ENCODE measurements at regions not wholly inside any gene's neighbourhood (a gene's known extent, or its start where the extent isn't known, plus 50 kb on each side); places are given as distances from the start of the nearest gene placed in this dataset.

- Mint-ChIP-seq H3K4me3 (no peak overlapping the region), H3K36me3 (ENCODE audit: low read depth) (no peaks in the 10 kb centered on the region), H3K4me1 (ENCODE audit: low read depth) (peaks cover 10% of the 10 kb centered on the region; the same call in 1 of the 2 replicates), H3K9me3 (no peaks in the 10 kb centered on the region), H3K27ac (peak overlapping the region; percentile 43; the same call in 1 of the 2 replicates), H3K27me3 (ENCODE audit: insufficient read depth) (no peaks in the 10 kb centered on the region; the same call in 1 of the 2 replicates)
- DNase-seq = peak; percentile 58
- peak; percentile 74 for TF ChIP-seq CTCF (IDR thresholded peaks at IDR 0.05)
Measured at GRCh38 chr3:109532257-109533216, 195.2 kb upstream of the DPPA4 start.

DNA sequence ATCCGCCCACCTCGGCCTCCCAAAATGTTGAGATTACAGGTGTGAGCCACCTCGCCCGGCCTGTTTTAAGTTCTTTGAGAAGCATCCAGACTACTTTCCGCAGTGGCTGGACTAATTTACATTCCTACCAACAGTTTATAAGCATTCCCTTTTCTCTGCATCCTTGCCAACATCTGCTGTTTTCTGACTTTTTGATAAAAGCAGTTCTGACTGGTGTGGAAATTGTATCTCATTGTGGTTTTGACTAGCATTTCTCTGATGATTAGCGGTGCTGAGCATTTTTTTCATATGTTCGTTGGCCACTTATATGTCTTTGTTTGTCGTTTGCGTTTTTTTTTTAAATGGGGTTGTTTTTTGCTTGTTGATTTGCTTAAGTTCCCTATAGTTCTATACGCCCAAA is 208.4 kb upstream of the DPPA4 start:
- peaks cover 6% of the 10 kb centered on the region; the same call in 1 of the 2 replicates for H3K36me3 Mint-ChIP-seq (ENCODE audit: low read depth)
- H3K9me3 Mint-ChIP-seq = peaks cover 12% of the 10 kb centered on the region; the same call in 1 of the 2 replicates
- no peak overlapping the region for H3K4me3 Mint-ChIP-seq
- no peak overlapping the region for H3K27ac Mint-ChIP-seq
- TF ChIP-seq CTCF (IDR thresholded peaks at IDR 0.05) = no peak
- peaks cover 13% of the 10 kb centered on the region; the same call in 1 of the 2 replicates for H3K4me1 Mint-ChIP-seq (ENCODE audit: low read depth)
- H3K27me3 Mint-ChIP-seq (ENCODE audit: insufficient read depth) = peaks cover 4% of the 10 kb centered on the region
- no peak for DNase-seq

GRCh38 chr3:109548192-109548938 is 211.0 kb upstream of the DPPA4 start:
- peaks cover 31% of the 10 kb centered on the region; the same call in 1 of the 2 replicates for H3K4me1 Mint-ChIP-seq (ENCODE audit: low read depth)
- H3K27me3 Mint-ChIP-seq (ENCODE audit: insufficient read depth) = peaks cover 3% of the 10 kb centered on the region
- no peaks in the 10 kb centered on the region for H3K36me3 Mint-ChIP-seq (ENCODE audit: low read depth)
- H3K9me3 Mint-ChIP-seq = no peaks in the 10 kb centered on the region; the same call in 1 of the 2 replicates
- DNase-seq = no peak
- no peak overlapping the region for H3K4me3 Mint-ChIP-seq
- no peak for TF ChIP-seq CTCF (IDR thresholded peaks at IDR 0.05)
- H3K27ac Mint-ChIP-seq = no peak overlapping the region

DNA sequence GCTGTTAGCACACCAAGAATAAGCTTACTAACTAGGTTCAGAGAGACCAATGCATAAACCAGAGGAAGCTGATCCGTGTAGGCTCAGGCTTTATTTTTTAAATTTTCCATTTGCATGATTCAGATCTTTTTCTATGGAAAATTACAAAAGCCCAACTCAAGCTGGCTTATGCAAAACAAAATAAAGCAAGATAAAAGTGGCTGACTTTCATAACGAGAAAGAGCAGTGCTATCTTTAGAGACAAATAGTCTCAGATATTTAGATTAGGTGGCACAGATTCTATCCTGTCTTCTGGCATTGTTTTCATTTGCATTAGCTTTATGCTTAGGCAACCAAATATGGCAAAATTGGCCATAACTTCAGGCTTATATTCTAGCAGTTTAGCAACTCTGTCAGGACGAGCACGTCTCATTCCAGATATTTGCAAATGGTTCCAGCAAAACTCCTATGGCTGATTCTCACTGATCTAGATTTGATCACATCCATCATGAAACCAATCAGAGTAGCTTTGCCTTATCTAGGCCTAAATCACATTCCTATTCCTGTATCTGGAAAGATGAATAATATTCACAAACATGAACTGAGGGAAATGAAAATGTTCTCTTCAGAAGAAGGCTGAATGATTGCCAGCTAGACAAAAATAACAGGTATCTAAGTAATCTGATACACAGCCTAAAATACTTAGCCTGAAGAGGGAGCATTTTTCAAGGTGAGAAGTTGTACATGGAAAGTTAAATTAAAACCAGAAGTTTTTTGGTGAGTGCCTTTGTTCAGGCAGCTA is 216.4 kb upstream of the DPPA4 start:
- Mint-ChIP-seq H3K27ac (peak overlapping the region; percentile 77), H3K27me3 (ENCODE audit: insufficient read depth) (no peaks in the 10 kb centered on the region), H3K4me3 (peak overlapping the region; percentile 68; the same call in 1 of the 2 replicates), H3K36me3 (ENCODE audit: low read depth) (peaks cover 11% of the 10 kb centered on the region), H3K4me1 (ENCODE audit: low read depth) (peaks cover 41% of the 10 kb centered on the region; the same call in 1 of the 2 replicates), H3K9me3 (peaks cover 7% of the 10 kb centered on the region)
- peak; percentile 7 for DNase-seq
- peak; percentile 54; the same call in 1 of the 2 replicates for TF ChIP-seq CTCF (IDR thresholded peaks at IDR 0.05)

DNA sequence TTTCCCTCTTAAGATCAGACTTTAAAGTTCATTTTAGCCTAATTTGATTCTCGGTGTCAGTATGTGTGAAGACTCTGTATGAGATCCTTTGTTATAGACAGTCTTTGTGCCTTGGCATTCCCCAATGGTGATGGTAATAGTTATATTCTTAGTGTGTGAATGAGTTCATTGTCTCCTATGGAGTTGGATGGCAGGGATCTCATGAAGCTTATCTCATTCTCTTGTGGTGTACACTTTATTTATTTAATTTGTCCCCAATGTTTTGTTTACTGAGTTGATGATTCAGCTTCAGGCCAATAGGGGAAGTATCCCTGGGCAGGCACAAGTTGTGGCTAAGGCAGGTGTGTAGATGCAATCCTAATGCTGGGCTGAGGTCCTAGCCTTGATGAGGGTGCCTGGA is 222.0 kb upstream of the DPPA4 start:
- Mint-ChIP-seq H3K4me1 (ENCODE audit: low read depth) (peaks cover 12% of the 10 kb centered on the region; the same call in 1 of the 2 replicates), H3K27me3 (ENCODE audit: insufficient read depth) (no peaks in the 10 kb centered on the region), H3K9me3 (peaks cover 12% of the 10 kb centered on the region), H3K36me3 (ENCODE audit: low read depth) (peaks cover 14% of the 10 kb centered on the region), H3K27ac (no peak overlapping the region), H3K4me3 (no peak overlapping the region)
- DNase-seq = no peak
- TF ChIP-seq CTCF (IDR thresholded peaks at IDR 0.05) = no peak

Measured in HFFc6 (cell line).